DMS53 (cell line): ENCODE measurements at regions not wholly inside any gene's neighbourhood (a gene's known extent, or its start where the extent isn't known, plus 50 kb on each side); places are given as distances from the start of the nearest gene placed in this dataset.
"Not testable (repeated sequence)": the region's sequence is repeated elsewhere in the genome, so short reads cannot be mapped to it uniquely, and the experiment has no call there.

Experiments used
- DNase-seq: peaks from one replicate; lab custom pipeline; 2025; lab: John Stamatoyannopoulos, UW

DNA sequence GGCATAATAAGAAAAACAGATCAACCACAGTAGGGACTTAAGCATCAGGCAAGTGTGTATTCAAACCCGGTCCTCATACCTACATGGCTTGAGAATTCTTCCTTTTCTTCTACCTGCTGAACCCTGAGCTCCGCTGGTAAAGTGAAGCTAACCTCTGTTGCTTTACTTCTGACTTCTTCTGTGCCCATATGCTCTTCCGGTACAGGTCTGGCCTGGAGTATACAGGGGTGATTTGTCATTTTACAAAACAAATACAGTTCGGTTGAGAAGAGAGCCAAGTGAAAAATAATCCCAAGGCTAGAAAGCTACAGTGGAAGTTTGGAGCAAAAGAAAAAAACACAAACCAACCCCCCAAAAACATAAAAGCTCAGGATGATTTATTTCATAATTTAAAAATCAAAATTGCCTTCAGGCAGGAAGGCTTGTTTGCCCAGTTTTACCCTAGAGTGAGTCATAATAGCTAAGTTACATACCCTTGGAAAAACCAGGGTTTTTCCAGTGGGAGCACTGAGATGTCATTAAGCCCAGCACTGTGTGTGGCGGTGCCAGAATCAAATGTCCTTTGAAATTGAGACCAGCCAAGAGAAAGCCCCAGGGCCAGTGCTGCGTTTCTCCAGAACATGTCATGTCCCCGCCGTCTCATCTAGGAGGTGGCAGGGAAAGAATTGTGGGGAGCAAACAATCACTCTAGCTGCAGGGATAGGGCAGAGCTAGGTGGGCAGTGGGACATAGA, 305.5 kb upstream of the ISX start:
- no peak for DNase-seq

DNA sequence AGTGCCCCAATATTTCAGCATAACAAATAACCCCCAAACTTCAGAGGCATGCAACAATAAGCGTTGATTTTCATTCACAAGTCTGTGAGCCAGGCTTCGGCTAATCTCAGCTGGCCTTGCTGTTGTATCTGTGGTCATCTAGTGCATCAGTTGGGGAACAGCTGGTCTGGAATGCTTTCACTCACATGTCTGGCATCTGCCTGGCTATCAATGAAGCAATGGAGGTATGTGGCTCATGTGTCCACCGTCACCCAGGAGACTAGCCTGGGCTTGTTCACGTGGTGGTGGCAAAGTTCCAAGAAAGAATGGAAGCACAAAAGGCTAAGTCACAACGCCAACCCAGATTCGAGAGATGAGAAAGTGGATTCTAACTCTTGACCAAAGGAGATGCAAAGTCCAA, 304.8 kb upstream of the ISX start:
- DNase-seq = no peak

DNA sequence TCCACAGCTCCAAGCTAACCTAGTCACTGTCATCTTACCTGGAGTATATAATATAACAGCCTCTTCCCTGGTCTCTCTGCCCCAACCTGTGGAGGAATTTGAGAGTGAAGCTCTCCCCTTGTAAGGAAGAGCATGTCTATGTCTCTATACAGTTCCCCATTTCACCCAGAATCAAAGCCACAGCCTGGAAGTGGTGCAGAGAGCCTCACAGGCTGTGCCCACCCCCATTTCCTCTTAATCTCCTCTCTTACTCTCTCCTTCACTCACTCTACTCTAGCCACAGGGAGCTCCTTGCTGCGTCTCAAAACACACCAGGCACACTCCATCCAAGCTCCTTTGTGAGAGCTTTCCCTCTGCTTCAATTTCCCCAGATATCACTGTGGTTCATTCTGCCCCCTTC, 302.5 kb upstream of the ISX start:
- no peak for DNase-seq

DNA sequence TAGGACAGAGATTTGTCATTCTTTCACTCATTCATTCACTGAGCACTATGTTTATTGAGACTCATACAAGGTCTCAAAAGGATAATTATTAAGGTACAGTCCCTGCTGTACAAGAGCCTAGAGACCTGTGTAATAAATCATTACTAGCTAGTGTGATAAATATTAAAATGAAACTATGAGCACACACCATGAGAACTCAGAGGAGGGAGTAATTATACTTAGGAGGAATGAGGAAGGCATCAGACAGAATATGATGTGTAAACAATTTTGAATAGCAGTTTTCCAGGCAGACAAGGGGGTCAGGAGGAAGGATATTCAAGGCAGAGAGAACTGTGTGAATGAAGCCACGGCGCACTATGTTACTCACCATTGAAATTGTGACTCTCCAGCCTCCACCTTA, 300.8 kb upstream of the ISX start:
- no peak for DNase-seq

DNA sequence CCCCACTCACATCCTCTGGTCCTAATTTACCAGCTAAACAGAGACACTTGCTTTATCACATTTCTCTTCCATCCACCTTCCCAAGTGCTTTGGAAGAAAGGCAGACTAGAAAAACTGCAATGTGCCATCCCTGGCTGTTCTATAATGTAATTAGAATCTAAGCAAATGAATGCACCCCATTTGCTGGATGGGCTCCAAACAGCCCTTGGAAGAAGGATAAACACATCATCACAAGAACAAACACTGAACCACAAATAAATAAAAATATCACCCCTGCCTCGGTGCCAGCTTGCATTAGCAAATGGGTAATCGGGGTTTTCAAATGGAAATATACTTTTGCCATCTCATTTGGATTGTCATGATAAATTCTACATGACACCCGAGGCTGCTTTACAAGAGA, 296.6 kb upstream of the ISX start:
- DNase-seq = no peak

DNA sequence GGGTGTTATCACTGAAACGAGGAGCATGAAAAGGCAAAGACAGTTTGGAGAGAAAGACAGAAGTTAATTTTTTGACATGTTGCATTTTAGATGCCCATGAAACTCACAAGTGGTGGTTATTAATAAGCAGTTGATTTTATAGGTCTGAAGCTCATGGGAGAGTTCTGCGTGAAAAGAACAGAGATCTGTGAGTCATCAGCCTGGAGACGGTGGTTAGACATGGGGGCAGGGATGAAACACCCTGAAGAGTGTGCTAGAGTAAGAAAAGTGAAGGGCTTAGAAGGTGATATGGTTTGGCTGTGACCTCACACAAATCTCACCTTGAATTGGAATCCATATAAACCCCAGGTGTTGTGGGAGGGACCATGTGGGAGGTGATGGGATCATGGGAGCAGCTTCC, 289.1 kb upstream of the ISX start:
- DNase-seq = no peak

DNA sequence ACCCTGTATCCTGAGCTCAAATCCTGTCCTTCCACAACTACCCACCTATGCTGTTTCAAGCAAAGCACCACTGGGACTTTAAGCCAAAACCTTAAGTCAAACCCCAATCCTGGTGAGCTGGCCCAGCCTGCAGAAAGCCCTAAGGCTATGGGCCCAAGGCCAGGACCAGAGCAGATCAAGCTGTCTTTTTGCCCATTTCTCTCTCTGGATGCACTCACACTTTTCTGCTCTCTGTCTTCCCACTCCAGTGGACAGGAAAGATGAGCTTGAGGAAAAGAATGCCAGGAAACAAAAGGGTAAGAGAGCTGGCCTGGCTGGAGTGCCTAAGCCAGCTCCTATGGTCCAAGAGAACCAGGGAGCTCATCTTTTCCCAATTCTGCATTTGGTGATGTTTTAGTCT, 284.3 kb upstream of the ISX start:
- no peak for DNase-seq

DNA sequence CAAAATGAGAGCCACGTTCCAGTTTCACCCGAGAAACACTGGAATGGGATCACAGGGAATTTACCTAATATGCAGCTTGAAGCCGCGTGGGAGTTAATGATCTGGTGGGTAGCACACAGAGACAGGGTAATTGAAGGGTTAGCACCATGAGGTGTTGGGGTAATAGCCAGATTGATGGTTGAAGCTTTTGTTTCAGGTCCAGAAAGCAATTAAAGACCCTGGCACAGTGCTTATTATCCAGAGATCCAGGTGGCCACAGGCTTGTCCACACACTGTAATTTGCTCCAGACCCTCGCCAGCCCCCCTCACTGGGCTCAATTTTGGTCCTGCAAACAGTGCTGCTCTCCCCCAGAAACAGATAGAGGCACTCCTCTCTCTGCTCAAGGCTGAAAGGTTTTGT, 282.5 kb upstream of the ISX start:
- no peak for DNase-seq

DNA sequence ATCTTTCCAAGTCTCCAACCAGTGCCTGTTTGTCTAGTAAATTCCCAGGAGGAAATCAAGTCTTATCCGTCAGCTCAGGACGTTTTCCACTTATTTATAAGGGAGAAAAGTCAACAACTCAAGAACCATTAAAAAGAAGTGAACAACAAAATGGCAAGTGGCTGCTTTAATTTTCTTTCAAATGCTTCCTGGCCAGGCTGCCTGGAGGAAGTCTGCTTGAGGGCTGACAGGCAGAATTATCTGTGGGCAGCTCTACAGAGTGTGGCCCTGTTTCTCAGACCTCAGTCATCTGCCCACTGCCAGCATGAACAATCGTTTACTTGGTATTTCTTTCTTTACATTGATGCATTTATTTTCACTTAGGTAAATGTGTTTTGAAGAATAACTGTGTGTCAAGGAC, 281.9 kb upstream of the ISX start:
- no peak for DNase-seq

DNA sequence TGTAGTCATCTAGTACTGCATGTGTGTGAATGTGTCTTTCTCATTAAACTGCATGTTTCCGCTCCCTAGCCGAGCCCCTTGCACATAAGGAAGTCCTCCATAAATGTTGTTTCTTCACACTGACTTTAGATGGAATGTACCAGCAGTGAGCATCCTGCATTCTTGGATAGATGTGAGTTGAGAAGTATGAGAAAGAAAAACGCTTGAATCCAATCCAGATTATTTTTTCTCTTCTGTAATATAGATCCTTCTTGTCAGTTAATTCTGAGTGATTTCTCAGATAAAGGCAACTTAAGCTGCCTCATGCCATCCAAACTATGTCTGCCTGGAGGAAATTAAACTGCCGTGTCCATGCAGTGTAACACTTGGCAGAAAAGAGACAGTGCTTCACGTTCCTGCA, 268.1 kb upstream of the ISX start:
- DNase-seq = no peak

DNA sequence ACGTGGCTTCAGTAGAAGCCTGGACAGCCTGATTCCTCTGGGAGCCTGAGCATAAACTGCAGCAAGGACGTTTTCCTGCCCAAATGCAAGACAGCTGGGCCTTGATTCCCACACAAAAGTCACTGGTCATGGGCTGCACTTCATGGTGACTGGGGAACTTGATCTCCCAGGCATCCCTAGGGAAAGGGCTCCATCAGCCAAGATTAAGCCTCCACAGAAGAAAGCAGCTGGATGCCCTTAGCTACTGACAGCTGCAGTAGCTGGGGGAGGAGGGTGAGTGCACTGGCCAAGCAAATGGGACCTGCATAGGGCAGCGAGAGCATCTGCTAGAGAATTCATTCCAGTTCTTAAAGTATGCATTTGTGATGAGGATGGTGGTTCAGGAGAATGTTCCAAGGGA, 267.4 kb upstream of the ISX start:
- no peak for DNase-seq

DNA sequence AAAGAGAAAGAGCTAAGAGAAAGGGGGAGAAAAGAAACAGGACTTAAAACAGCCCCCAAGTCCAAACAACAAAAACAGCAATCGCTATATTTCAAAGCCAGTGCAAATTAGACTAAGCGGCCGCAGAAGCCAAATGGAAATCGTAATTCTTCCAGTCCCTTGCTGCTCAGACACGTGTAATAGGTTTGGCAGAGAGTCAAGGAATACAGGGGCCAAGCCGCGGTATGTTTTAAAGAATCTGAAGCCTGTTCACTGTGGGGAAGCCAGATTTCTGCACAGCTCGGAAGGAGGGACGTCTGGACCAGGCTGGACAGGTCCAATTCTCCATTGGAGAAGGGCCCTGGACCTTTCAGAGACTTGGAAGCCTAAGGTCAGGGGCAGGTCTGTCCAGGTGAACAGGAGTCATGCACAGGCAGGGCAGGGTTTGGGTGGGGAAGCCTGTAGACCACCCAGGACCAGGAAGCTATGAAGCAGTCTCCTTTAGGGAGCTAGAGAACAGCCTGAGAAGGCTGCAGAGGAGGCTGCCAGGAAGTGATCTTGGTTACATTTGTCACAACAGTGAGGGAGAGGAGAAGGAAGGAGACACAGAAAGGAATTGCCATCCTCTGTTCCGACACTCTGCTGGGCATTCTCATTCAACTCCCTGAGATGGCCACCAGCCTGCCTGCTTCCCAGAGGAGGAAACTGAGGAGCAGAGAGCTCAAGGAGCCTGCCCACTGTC, 265.5 kb upstream of the ISX start:
- no peak for DNase-seq

DNA sequence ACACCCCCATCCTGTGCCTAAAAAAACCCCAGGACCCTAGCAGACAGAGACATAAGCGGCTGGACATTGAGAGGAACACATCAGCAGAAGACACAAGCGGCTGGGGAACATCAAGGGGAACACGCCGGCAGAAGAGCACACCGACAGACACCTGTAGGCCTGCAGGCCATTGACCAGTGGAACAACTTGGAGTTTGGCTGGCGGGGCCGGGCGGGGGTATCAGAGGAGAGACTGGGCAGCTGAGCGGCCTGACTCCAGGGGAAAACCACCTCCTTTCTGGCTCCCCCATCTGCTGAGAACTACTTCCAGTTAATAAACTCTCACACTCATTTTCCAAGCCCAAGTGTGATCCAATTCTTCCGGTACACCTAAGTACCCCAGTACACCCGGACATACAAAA, 264.7 kb upstream of the ISX start:
- no peak for DNase-seq

DNA sequence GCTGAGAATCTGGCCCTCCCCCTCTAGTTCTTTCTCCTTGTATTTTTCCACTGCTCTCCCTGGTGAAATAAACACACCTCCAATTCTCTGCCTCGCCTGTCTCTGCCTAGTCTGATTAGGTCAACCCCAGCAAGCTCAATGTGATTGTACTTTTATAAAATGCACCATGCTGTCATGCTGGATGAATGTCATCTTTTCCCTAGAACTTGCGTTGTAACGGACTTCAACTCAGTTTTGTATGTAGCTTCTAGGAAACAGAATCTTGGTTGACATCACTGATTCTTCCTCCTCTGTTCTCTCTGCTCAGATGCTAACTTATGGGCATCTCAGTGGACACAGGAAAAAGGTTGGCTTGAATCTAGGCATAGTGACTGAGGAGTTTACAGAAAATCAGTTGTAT, 261.9 kb upstream of the ISX start:
- no peak for DNase-seq

DNA sequence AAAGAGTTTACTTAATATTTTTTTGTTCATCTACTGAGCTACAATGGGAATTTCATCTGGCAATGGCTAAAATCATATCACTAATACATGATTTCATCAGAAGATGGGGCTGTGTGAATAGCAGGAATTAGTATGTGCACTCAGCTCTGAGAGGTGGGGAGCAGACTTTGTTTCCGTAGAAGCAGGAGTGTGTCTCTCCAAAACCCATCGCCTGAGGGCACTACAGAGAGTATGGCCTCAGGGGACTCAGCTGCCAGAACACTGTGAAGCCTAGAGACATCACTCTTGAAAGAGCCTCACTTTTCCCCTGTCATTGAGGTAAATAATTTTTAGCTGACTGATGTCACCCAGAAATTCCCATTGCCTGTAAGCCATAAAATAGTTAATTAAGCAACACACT, 261.4 kb upstream of the ISX start:
- DNase-seq = no peak

DNA sequence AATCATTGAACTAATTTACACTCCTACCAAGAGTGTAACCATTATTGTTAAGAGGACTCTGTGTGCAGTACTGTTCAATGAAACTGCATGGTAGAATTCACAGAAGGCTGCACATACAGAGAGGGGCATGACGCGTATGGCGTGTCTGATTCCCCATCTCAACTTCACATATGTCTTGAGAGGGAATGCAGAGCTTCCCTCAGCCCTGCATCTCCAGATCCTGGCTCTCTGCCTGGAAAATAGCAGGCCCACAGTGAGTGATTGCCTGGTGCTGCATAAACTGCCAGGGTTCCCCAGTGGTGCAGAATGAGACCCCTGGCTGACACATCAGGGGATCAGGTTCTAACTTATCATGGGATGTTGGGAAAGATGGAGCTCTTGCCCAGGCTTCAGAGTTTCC, 260.2 kb upstream of the ISX start:
- no peak for DNase-seq

DNA sequence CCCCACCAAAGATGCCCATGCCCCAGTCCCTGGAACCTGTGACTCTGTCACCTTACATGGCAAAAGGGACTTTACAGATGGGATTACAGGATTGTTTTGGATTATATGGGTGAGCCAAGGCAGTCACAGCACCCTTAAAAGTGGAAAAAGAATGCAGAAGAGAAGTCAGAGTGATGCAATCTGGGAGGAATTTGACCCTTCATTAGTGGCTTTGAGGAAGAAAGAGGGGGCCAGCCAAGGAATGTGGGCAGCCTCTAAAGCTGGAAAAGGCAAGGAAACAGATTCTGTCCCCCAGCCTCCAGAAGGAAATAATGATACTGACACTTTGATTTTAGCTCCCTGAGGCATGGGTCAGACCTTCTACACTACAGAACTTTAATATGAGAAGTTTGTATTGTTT, 257.3 kb upstream of the ISX start:
- no peak for DNase-seq

DNA sequence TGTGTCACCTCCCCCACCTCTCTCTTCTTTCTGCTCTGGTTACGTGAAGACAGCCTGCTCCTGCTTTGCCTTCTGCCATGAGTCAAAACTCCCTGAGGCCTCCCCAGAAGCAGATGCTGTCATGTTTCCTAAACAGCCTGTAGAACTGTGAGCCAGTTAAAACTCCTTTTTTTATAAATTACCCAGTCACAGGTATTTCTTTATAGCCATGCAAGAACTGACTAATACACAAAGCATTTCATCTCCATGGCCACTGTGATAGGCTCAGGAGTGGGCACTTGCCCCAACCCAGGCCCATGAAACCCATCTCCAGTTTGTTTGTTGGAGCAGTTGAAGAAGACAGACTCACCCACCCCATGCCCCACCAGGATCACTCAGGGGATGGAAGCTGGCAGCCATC, 253.3 kb upstream of the ISX start:
- DNase-seq = no peak

DNA sequence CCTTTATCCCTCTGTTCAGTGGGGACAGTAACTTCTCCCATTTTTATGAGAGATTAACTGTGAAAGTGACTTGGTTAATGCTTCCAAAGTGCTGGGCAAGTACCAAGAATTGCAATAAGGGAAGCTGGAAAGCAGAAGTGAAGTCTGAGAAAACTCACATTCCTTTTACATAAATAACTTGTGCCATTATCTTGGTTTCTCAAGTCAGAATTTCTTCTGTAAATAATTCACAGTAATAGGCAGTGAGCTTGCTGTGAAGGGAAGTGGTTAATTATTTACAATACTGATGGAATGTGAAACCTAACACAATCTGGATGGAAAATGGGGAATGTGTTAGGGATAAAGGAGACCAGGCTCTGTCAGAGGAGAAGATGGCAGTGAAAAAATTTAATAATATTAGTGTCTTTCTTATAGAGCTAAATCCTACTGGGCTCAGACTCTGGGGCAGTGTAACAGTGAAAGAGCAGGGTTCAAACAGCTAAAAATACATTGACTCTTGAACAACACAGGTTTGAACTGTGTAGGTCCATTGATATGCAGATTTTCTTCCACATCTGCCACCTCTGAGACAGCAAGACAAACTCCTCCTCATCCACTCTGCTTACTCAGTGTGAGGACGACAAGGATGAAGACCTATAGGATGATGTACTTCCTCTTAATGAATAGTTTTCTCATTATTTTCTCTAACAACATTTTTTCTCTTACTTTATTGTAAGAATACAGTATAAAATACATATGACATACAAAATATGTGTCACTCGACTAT, 251.5 kb upstream of the ISX start:
- DNase-seq = no peak

DNA sequence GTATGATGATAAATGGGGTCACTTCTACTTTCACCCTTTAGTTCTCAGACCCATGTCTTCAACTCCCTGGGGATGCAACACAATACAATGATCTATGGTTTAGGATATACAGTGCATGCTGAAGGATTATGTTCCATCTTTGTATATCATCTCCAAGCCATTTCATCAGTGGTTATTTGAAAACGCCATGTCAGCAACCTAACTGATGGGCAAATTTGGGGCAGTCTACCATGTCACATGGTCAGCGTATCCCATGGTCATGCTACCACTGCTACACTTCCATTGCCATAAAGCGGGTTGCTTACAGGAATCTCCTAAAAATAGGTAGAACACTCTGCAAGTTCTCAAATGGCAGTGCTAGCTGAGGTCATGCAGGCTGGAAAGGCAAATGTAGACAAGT, 236.5 kb upstream of the ISX start:
- DNase-seq = no peak

DNA sequence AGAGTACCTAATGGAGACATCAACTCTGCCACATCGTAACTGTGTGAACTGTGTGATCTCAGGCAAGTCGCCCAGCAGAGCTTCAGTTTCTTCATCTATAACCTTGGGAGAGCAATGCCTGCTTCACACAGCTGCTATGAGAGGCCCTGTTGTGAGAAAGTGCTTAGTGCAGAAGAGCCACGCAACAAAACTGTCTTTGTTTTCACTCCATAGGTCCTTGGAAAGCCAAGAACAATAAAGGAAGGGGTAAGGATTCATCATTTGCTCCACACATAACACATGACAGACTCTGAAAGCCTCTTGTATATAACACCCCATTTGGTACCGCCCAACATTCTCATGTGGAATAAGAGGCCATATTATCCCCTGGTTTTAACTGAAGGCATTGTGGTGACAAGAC, 231.9 kb upstream of the ISX start:
- no peak for DNase-seq

DNA sequence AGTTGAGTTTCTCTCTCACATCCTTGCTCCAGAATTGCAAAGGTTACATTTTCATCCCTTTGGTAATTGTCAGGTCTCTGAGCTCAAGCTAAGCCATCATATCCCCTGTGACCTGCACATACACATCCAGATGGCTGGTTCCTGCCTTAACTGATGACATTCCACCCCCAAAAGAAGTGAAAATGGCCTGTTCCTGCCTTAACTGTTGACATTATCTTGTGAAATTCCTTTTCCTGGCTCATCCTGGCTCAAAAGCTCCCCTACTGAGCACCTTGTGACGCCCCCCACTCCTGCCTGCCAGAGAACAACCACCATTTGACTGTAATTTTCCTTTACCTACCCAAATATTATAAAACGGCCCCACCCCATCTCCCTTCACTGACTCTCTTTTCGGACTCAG, 231.4 kb upstream of the ISX start:
- not testable (repeated sequence) for DNase-seq

DNA sequence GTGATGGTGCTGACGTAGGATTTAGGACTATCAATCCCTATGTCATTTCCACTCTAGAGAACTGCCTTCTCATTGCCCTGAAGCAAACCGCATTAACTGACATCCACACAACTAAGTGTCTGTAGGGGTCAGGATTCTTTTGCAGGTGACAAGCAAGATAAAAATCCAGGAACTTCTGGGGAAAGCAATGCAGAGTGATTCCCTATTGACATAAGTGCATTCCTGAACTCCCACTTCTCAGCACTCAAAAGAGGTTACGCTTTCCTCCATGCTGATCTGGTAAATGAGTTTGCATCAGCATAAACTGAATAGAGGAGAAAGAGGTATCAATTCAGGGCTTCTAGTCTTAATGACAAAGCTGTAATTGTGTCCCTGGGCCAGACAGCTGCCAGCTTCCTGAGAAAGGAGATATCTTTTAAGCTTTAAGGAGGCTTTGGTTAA, 224.6 kb upstream of the ISX start:
- no peak for DNase-seq
